Ishikawa (cell line): ENCODE measurements at regions not wholly inside any gene's neighbourhood (a gene's known extent, or its start where the extent isn't known, plus 50 kb on each side); places are given as distances from the start of the nearest gene placed in this dataset.

ENCODE experiments used
- CEBPB ChIP-seq: IDR thresholded peaks from 2 replicates; pipeline ENCODE4 v1.6.1; 2012
- CREB1 ChIP-seq: IDR thresholded peaks from 2 replicates; pipeline ENCODE4 v1.6.1; 2012; ENCODE audit warnings: low read depth
- EGR1 ChIP-seq: IDR thresholded peaks from 2 replicates; pipeline ENCODE4 v1.6.1; 2012
- EP300 ChIP-seq: IDR thresholded peaks from 2 replicates; pipeline ENCODE4 v1.6.1; 2012; ENCODE audit warnings: borderline replicate concordance
- FOXM1 ChIP-seq: IDR thresholded peaks from 2 replicates; pipeline ENCODE4 v1.6.1; 2012; ENCODE audit warnings: low read depth, borderline replicate concordance
- MAX ChIP-seq: IDR thresholded peaks from 2 replicates; pipeline ENCODE4 v1.6.1; 2012
- NFIC ChIP-seq: IDR thresholded peaks from 2 replicates; pipeline ENCODE4 v1.6.1; 2012
- RAD21 ChIP-seq: IDR thresholded peaks from 2 replicates; pipeline ENCODE4 v1.6.1; 2012; ENCODE audit warnings: low read depth
- REST ChIP-seq: IDR thresholded peaks from 2 replicates; pipeline ENCODE4 v1.6.1; 2012; ENCODE audit warnings: low read depth, mild to moderate bottlenecking
- TAF1 ChIP-seq: IDR thresholded peaks from 2 replicates; pipeline ENCODE4 v1.6.1; 2012; ENCODE audit warnings: low read depth, mild to moderate bottlenecking
- TCF12 ChIP-seq: IDR thresholded peaks from 2 replicates; pipeline ENCODE4 v1.6.1; 2012; ENCODE audit warnings: low read depth
- TEAD4 ChIP-seq: IDR thresholded peaks from 2 replicates; pipeline ENCODE4 v1.6.1; 2012
- USF1 ChIP-seq: IDR thresholded peaks from 2 replicates; pipeline ENCODE4 v1.6.1; 2012
- YY1 ChIP-seq: IDR thresholded peaks from 2 replicates; pipeline ENCODE4 v1.6.1; 2012; ENCODE audit warnings: low read depth
- ZBTB7A ChIP-seq: IDR thresholded peaks from 2 replicates; pipeline ENCODE4 v1.6.1; 2012; ENCODE audit warnings: low read depth

- TF ChIP-seq USF1 (no peak), EP300 (no peak), CREB1 (no peak)
Measured at GRCh38 chr14:89540830-89541470, 123.9 kb upstream of the FOXN3 start.

- no peak for TF ChIP-seq CREB1
- no peak for TF ChIP-seq MAX
- TF ChIP-seq NFIC, result no peak
- no peak for TF ChIP-seq USF1
- no peak for TF ChIP-seq YY1
- TF ChIP-seq FOXM1, result no peak
- no peak for TF ChIP-seq EP300
- no peak for TF ChIP-seq TAF1
- no peak for TF ChIP-seq EGR1
- TF ChIP-seq REST, result no peak
- TF ChIP-seq ZBTB7A, result no peak
- TF ChIP-seq TEAD4, result no peak
- no peak for TF ChIP-seq CEBPB
- no peak for TF ChIP-seq TCF12
- TF ChIP-seq RAD21, result no peak
Measured at GRCh38 chr14:89540009-89540829, 123.2 kb upstream of the FOXN3 start.

- TF ChIP-seq CREB1 (no peak), TCF12 (no peak), YY1 (no peak), MAX (no peak), NFIC (no peak), TAF1 (no peak), EP300 (no peak), EGR1 (no peak), ZBTB7A (no peak), REST (no peak), CEBPB (no peak), TEAD4 (no peak), USF1 (no peak)
Measured at GRCh38 chr14:89537911-89538310, 120.9 kb upstream of the FOXN3 start.

GRCh38 chr14:89534902-89535685 is 118.1 kb upstream of the FOXN3 start:
- no peak for TF ChIP-seq EGR1
- no peak for TF ChIP-seq TCF12
- TF ChIP-seq USF1, result no peak

GRCh38 chr14:89533766-89534165 is 116.7 kb upstream of the FOXN3 start:
- TF ChIP-seq CEBPB, result no peak
- no peak for TF ChIP-seq EGR1
- no peak for TF ChIP-seq EP300
- TF ChIP-seq YY1, result no peak
- no peak for TF ChIP-seq MAX
- TF ChIP-seq FOXM1, result no peak
- TF ChIP-seq ZBTB7A, result no peak
- TF ChIP-seq TAF1, result no peak
- TF ChIP-seq TEAD4, result no peak
- no peak for TF ChIP-seq CREB1
